ENCODE measurements at regions not wholly inside any gene's neighbourhood (a gene's known extent, or its start where the extent isn't known, plus 50 kb on each side); places are given as distances from the start of the nearest gene placed in this dataset.

DNA sequence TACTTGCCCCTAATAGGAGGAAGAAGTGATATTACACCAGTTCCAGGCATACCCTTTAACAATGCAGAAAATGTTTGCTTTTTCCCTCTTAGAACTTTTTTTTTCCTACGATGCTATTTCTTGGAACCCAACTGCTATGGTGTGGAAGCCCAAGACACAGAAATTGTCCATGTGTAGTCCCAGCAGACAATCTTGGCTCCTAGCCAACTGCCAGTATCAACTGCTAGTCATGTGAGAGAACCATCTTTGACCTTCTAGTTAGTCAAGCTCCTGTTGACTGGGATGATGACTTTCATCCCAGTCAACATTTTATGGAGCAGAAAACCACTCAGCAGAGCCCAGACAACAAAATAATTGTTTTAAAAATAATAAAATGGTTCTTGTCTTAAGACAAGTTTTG, 532.4 kb downstream of the TLR4 start:
- H3K27me3 ChIP-seq (ENCODE audit: insufficient read depth, low read depth, low read length): no peaks in the 10 kb centered on the region

DNA sequence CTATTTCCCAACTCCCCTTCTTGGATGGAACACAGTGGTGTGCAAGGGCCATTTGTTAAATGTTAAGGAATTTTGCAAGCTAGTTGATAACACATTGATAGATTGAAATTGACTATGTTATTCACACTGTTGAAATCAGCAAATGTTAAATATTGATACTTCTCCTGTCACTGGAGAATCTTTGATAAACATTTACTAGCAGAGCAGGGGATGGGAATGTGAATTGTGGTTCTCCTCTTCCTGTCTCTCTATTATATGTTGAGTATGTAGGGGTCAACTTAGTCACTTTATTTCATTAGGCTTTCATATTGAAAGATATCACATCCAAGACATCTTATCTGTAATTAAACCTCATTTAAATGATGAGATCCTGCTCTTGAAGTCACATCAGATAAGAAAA, 533.9 kb downstream of the TLR4 start:
- H3K4me3 ChIP-seq (ENCODE audit: low read length): no peak overlapping the region
- no peaks in the 10 kb centered on the region for H3K36me3 ChIP-seq (ENCODE audit: insufficient read depth, low read length)
- no peaks in the 10 kb centered on the region for H3K27me3 ChIP-seq (ENCODE audit: insufficient read depth, low read depth, low read length)
- no peak overlapping the region for H2AFZ ChIP-seq (ENCODE audit: low read depth, low read length)
- no peaks in the 10 kb centered on the region for H4K20me1 ChIP-seq (ENCODE audit: insufficient read depth)
- no peak overlapping the region for H3K9ac ChIP-seq (ENCODE audit: low read length)
- no peaks in the 10 kb centered on the region for H3K79me2 ChIP-seq (replicated peaks; ENCODE audit: insufficient read depth, low read length)
- no peaks in the 10 kb centered on the region for H3K9me3 ChIP-seq (ENCODE audit: low read length)
- H3K4me2 ChIP-seq (ENCODE audit: low read length): no peak overlapping the region
- no peak overlapping the region for H3K27ac ChIP-seq (ENCODE audit: low read length)
- H3K9me2 ChIP-seq (ENCODE audit: insufficient read depth, low read length): no peaks in the 10 kb centered on the region
- H3F3A ChIP-seq (ENCODE audit: insufficient read depth, low read length, poor library complexity, severe bottlenecking): no peaks in the 10 kb centered on the region
- TF ChIP-seq RAD21 (conservative IDR thresholded peaks at IDR 0.05) (no peak), MXI1 (conservative IDR thresholded peaks at IDR 0.05; ENCODE audit: poor library complexity, severe bottlenecking) (no peak), EP300 (conservative IDR thresholded peaks at IDR 0.05; ENCODE audit: poor library complexity, severe bottlenecking) (no peak), TAF1 (IDR thresholded peaks at IDR 0.05; ENCODE audit: low read depth) (no peak), POLR2AphosphoS5 (IDR thresholded peaks at IDR 0.05) (no peak), EZH2 (IDR thresholded peaks at IDR 0.05; ENCODE audit: borderline replicate concordance, insufficient read depth, low read length, poor library complexity, severe bottlenecking) (no peak), SMC3 (conservative IDR thresholded peaks at IDR 0.05; ENCODE audit: poor library complexity) (no peak)
- TF ChIP-seq, protein P1, sequence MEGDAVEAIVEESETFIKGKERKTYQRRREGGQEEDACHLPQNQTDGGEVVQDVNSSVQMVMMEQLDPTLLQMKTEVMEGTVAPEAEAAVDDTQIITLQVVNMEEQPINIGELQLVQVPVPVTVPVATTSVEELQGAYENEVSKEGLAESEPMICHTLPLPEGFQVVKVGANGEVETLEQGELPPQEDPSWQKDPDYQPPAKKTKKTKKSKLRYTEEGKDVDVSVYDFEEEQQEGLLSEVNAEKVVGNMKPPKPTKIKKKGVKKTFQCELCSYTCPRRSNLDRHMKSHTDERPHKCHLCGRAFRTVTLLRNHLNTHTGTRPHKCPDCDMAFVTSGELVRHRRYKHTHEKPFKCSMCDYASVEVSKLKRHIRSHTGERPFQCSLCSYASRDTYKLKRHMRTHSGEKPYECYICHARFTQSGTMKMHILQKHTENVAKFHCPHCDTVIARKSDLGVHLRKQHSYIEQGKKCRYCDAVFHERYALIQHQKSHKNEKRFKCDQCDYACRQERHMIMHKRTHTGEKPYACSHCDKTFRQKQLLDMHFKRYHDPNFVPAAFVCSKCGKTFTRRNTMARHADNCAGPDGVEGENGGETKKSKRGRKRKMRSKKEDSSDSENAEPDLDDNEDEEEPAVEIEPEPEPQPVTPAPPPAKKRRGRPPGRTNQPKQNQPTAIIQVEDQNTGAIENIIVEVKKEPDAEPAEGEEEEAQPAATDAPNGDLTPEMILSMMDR (IDR thresholded peaks at IDR 0.05; ENCODE audit: poor library complexity, severe bottlenecking): no peak
- TF ChIP-seq, protein P2, sequence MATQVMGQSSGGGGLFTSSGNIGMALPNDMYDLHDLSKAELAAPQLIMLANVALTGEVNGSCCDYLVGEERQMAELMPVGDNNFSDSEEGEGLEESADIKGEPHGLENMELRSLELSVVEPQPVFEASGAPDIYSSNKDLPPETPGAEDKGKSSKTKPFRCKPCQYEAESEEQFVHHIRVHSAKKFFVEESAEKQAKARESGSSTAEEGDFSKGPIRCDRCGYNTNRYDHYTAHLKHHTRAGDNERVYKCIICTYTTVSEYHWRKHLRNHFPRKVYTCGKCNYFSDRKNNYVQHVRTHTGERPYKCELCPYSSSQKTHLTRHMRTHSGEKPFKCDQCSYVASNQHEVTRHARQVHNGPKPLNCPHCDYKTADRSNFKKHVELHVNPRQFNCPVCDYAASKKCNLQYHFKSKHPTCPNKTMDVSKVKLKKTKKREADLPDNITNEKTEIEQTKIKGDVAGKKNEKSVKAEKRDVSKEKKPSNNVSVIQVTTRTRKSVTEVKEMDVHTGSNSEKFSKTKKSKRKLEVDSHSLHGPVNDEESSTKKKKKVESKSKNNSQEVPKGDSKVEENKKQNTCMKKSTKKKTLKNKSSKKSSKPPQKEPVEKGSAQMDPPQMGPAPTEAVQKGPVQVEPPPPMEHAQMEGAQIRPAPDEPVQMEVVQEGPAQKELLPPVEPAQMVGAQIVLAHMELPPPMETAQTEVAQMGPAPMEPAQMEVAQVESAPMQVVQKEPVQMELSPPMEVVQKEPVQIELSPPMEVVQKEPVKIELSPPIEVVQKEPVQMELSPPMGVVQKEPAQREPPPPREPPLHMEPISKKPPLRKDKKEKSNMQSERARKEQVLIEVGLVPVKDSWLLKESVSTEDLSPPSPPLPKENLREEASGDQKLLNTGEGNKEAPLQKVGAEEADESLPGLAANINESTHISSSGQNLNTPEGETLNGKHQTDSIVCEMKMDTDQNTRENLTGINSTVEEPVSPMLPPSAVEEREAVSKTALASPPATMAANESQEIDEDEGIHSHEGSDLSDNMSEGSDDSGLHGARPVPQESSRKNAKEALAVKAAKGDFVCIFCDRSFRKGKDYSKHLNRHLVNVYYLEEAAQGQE (IDR thresholded peaks at IDR 0.05; ENCODE audit: borderline replicate concordance): no peak

More for the DNA sequence above, 532.4 kb downstream of the TLR4 start:
- Histone ChIP-seq H3K9me3 (ENCODE audit: low read length) (no peaks in the 10 kb centered on the region), H3F3A (ENCODE audit: insufficient read depth, low read length, poor library complexity, severe bottlenecking) (no peaks in the 10 kb centered on the region), H3K79me2 (replicated peaks; ENCODE audit: insufficient read depth, low read length) (no peaks in the 10 kb centered on the region), H3K9ac (ENCODE audit: low read length) (no peak overlapping the region), H2AFZ (ENCODE audit: low read depth, low read length) (no peak overlapping the region), H4K20me1 (ENCODE audit: insufficient read depth) (no peaks in the 10 kb centered on the region), H3K4me3 (ENCODE audit: low read length) (no peak overlapping the region), H3K27ac (ENCODE audit: low read length) (no peak overlapping the region), H3K36me3 (ENCODE audit: insufficient read depth, low read length) (no peaks in the 10 kb centered on the region), H3K4me2 (ENCODE audit: low read length) (no peak overlapping the region), H3K9me2 (ENCODE audit: insufficient read depth, low read length) (no peaks in the 10 kb centered on the region)
- TF ChIP-seq RAD21 (conservative IDR thresholded peaks at IDR 0.05): no peak
- TF ChIP-seq EP300 (conservative IDR thresholded peaks at IDR 0.05; ENCODE audit: poor library complexity, severe bottlenecking): no peak
- no peak for TF ChIP-seq POLR2AphosphoS5 (IDR thresholded peaks at IDR 0.05)
- no peak for TF ChIP-seq MXI1 (conservative IDR thresholded peaks at IDR 0.05; ENCODE audit: poor library complexity, severe bottlenecking)
- TF ChIP-seq, protein P1 (IDR thresholded peaks at IDR 0.05; ENCODE audit: poor library complexity, severe bottlenecking): no peak
- TF ChIP-seq EZH2 (IDR thresholded peaks at IDR 0.05; ENCODE audit: borderline replicate concordance, insufficient read depth, low read length, poor library complexity, severe bottlenecking): no peak
- TF ChIP-seq TAF1 (IDR thresholded peaks at IDR 0.05; ENCODE audit: low read depth): no peak
- no peak for TF ChIP-seq SMC3 (conservative IDR thresholded peaks at IDR 0.05; ENCODE audit: poor library complexity)
- TF ChIP-seq, protein P2 (IDR thresholded peaks at IDR 0.05; ENCODE audit: borderline replicate concordance): no peak

All from neural cell (in vitro differentiated cells).